PC-3 (cell line): ENCODE measurements at regions not wholly inside any gene's neighbourhood (a gene's known extent, or its start where the extent isn't known, plus 50 kb on each side); places are given as distances from the start of the nearest gene placed in this dataset.
"Not testable (repeated sequence)": the region's sequence is repeated elsewhere in the genome, so short reads cannot be mapped to it uniquely, and the experiment has no call there.

ENCODE experiments used
- ATAC-seq: fragments of 200-7000 bp; cut with Tn5 transposase; 2 replicates; pipeline ENCODE4 v1.9.1; 2020; ENCODE audit warnings: mild to moderate bottlenecking, moderate library complexity
- BruUV-seq: library from RNA; stranded (reverse); fragments of 400-500 nt; replicated peaks from 2 replicates; lab custom pipeline; 2021; lab: Mats Ljungman, UMichigan
- CTCF ChIA-PET: fragments of 300-600 bp; sonication (Branson Sonifier 250); formaldehyde crosslinking; loops from one replicate; lab custom pipeline; 2022; ENCODE audit warnings: antibody characterized with exemption; lab: Charles Lee
- POLR2A ChIA-PET: fragments of 300-600 bp; sonication (Branson Sonifier 250); formaldehyde crosslinking; loops from one replicate; lab custom pipeline; 2022; ENCODE audit warnings: antibody characterized with exemption; ENCODE audit not compliant: unreplicated experiment; lab: Charles Lee
- DNase-seq: peaks from one replicate; pipeline ENCODE4 v3.0.0-alpha.2; 2015
- H2AFZ ChIP-seq: fragments of 300-600 bp; sonication (generic); 2 replicates; pipeline ENCODE4 v1.6.0; 2016; ENCODE audit warnings: antibody characterized with exemption, low read length
- H3F3A ChIP-seq: fragments of 300-600 bp; sonication (generic); one replicate; pipeline ENCODE4 v1.6.0; 2017; ENCODE audit warnings: antibody characterized with exemption, low read length, control low read depth, mild to moderate bottlenecking; ENCODE audit not compliant: unreplicated experiment
- H3K27ac ChIP-seq: fragments of 300-600 bp; sonication (generic); 2 replicates; pipeline ENCODE4 v1.5.1; 2016; ENCODE audit warnings: mild to moderate bottlenecking, low read length
- H3K27me3 ChIP-seq: fragments of 300-600 bp; sonication (generic); 2 replicates; pipeline ENCODE4 v1.6.1; 2016; ENCODE audit warnings: low read length, mixed read lengths
- H3K36me3 ChIP-seq: fragments of 300-600 bp; sonication (generic); 2 replicates; pipeline ENCODE4 v1.6.1; 2016; ENCODE audit warnings: low read depth, mixed run types, low read length, mixed read lengths
- H3K4me1 ChIP-seq: fragments of 300-600 bp; sonication (generic); 2 replicates; pipeline ENCODE4 v1.5.1; 2016; ENCODE audit warnings: low read length; ENCODE audit not compliant: insufficient read depth
- H3K4me2 ChIP-seq: fragments of 300-600 bp; sonication (generic); 2 replicates; pipeline ENCODE4 v1.6.0; 2016; ENCODE audit warnings: low read length
- H3K4me3 ChIP-seq: fragments of 300-600 bp; sonication (generic); 2 replicates; pipeline ENCODE4 v1.5.1; 2016; ENCODE audit warnings: mild to moderate bottlenecking, low read length, mixed read lengths
- H3K79me2 ChIP-seq: fragments of 300-600 bp; sonication (generic); 2 replicates; pipeline ENCODE4 v1.6.1; 2017; ENCODE audit warnings: low read length, mixed read lengths
- H3K9ac ChIP-seq: fragments of 300-600 bp; sonication (generic); 2 replicates; pipeline ENCODE4 v1.6.0; 2016; ENCODE audit warnings: mild to moderate bottlenecking, low read length
- H3K9me2 ChIP-seq: fragments of 300-600 bp; sonication (generic); replicated peaks from 2 replicates; pipeline ENCODE4 v1.6.1; 2016; ENCODE audit warnings: mixed run types, low read length, mixed read lengths
- H3K9me3 ChIP-seq: fragments of 300-600 bp; sonication (generic); 2 replicates; pipeline ENCODE4 v1.6.1; 2016; ENCODE audit warnings: low read length, mixed read lengths
- H4K20me1 ChIP-seq: fragments of 300-600 bp; sonication (generic); 2 replicates; pipeline ENCODE4 v1.6.1; 2016; ENCODE audit warnings: low read length, mixed read lengths
- EZH2 ChIP-seq: fragments of 300-600 bp; sonication (generic); IDR thresholded peaks from one replicate; pipeline ENCODE4 v1.6.1; 2017; ENCODE audit warnings: antibody characterized with exemption, mild to moderate bottlenecking, low read length; ENCODE audit not compliant: unreplicated experiment
- EZH2phosphoT487 ChIP-seq: fragments of 300-600 bp; sonication (generic); IDR thresholded peaks from 2 replicates; pipeline ENCODE4 v1.6.1; 2018; ENCODE audit warnings: mild to moderate bottlenecking, antibody characterized with exemption, low read length, borderline replicate concordance
- intact Hi-C: fragments of 100-400 bp; cut with micrococcal nuclease; formaldehyde crosslinking; loops from 2 replicates; pipeline ENCODE4 v1.9.0; 2023
- TF ChIP-seq, protein P1 (sequence below): fragments of 300-600 bp; sonication (generic); conservative IDR thresholded peaks from 2 replicates; pipeline ENCODE4 v1.5.1; 2017; ENCODE audit warnings: antibody characterized with exemption, low read depth, mild to moderate bottlenecking, low read length

DNA sequence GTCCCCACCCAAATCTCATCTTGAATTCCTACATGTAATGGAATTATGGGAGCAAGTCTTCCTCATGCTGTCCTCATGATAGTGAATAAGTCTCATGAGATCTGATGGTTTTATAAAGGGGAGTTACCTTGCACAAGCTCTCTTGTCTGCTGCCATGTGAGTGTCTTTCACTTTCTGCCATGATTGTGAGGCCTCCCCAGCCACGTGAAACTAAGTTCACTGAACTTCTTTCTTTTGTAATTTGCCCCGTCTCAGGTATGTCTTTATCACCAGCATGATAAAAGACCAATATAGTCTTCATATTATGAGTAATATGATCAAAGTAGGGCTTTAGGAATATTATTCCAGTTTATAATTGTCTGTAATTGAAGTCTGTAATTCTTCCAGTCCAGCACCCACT lies 86.3 kb upstream of the ANO5 start:
- CTCF ChIA-PET, result no interaction called here
- no peak for DNase-seq

DNA sequence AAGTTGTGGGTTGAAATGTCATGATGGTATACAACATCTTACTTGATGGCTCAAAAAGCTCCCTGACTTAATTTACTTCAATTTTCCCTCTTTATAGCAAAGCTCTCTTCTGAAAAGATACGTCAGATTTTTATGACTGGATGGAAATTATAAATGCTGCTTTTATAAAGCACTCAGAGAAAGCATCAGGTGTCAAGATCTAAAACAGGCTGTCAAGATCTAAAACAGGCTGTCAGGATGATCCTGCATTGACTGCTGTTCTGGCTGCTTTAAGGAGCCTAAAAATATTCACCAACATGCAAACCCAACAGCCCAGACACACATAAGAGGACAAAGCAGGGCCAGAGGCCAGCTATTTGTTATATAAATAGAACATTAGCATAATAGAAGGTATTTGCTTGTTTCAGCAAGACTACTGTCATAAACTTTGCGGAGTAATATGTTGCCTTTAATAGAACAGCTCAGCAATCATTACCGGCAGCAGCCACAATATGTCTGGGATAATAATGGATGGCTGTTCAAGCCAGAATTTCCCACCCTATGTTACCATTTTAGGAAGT lies 77.3 kb upstream of the ANO5 start:
- Histone ChIP-seq H3K9me2 (no peaks in the 10 kb centered on the region), H2AFZ (no peak overlapping the region), H3K4me2 (no peak overlapping the region), H3K4me3 (no peak overlapping the region), H3K4me1 (no peaks in the 10 kb centered on the region), H3K79me2 (no peaks in the 10 kb centered on the region), H3K9me3 (no peaks in the 10 kb centered on the region), H4K20me1 (no peaks in the 10 kb centered on the region), H3K27me3 (no peaks in the 10 kb centered on the region), H3K27ac (no peak overlapping the region), H3F3A (no peaks in the 10 kb centered on the region), H3K36me3 (no peaks in the 10 kb centered on the region), H3K9ac (no peak overlapping the region)
- TF ChIP-seq EZH2 (no peak), EZH2phosphoT487 (no peak)
- TF ChIP-seq, protein P1, sequence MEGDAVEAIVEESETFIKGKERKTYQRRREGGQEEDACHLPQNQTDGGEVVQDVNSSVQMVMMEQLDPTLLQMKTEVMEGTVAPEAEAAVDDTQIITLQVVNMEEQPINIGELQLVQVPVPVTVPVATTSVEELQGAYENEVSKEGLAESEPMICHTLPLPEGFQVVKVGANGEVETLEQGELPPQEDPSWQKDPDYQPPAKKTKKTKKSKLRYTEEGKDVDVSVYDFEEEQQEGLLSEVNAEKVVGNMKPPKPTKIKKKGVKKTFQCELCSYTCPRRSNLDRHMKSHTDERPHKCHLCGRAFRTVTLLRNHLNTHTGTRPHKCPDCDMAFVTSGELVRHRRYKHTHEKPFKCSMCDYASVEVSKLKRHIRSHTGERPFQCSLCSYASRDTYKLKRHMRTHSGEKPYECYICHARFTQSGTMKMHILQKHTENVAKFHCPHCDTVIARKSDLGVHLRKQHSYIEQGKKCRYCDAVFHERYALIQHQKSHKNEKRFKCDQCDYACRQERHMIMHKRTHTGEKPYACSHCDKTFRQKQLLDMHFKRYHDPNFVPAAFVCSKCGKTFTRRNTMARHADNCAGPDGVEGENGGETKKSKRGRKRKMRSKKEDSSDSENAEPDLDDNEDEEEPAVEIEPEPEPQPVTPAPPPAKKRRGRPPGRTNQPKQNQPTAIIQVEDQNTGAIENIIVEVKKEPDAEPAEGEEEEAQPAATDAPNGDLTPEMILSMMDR, result no peak
- CTCF ChIA-PET, result no interaction called here
- intact Hi-C loops, result no loop called here
- BruUV-seq, result no TSS peak
- ATAC-seq, result no peak
- POLR2A ChIA-PET, result no interaction called here
- no peak for DNase-seq

More for the DNA sequence above, 86.3 kb upstream of the ANO5 start:
- H3K9me2 ChIP-seq, result no peaks in the 10 kb centered on the region
- H3K9me3 ChIP-seq, result no peaks in the 10 kb centered on the region
- TF ChIP-seq EZH2phosphoT487 (no peak), EZH2 (no peak)
- TF ChIP-seq, protein P1, result no peak
- intact Hi-C loops, result no loop called here
- no peaks in the 10 kb centered on the region for H3K27me3 ChIP-seq
- no peaks in the 10 kb centered on the region for H3K4me1 ChIP-seq
- no peak overlapping the region for H3K27ac ChIP-seq
- no peak overlapping the region for H2AFZ ChIP-seq
- no peak overlapping the region for H3K4me2 ChIP-seq
- no peak overlapping the region for H3K4me3 ChIP-seq
- ATAC-seq, result no peak
- no peaks in the 10 kb centered on the region for H3F3A ChIP-seq
- no peak overlapping the region for H3K9ac ChIP-seq
- no peaks in the 10 kb centered on the region for H3K36me3 ChIP-seq
- POLR2A ChIA-PET, result no interaction called here
- H4K20me1 ChIP-seq, result no peaks in the 10 kb centered on the region
- no TSS peak for BruUV-seq
- no peaks in the 10 kb centered on the region for H3K79me2 ChIP-seq

DNA sequence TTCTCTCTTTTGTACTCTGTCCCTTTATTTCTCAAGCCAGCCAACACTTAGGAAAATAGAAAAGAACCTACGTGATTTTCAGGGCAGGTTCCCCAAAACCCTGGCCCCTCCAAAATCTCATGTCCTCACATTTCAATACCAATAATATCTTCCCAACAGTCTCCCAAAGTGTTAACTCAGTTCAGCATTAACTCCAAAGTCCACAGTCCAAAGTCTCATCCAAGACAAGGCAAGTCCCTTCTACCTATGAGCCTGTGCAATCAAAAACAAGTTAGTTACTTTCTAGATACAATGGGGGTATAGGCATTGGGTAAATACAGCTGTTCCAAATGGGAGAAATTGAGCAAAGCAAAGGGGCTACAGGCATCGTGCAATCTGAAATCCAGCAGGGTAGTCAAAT lies 64.9 kb upstream of the ANO5 start:
- H3K27ac ChIP-seq, CTCF ChIA-PET, DNase-seq, ATAC-seq, H3K9me2 ChIP-seq, H3K36me3 ChIP-seq, POLR2A ChIA-PET, H3K4me1 ChIP-seq, H3K9ac ChIP-seq, BruUV-seq, H3K9me3 ChIP-seq, H2AFZ ChIP-seq, H3K4me3 ChIP-seq, H3K4me2 ChIP-seq, H3K79me2 ChIP-seq, intact Hi-C loops, H3F3A ChIP-seq, H3K27me3 ChIP-seq, H4K20me1 ChIP-seq: not testable (repeated sequence)
